ENCODE measurements at regions not wholly inside any gene's neighbourhood (a gene's known extent, or its start where the extent isn't known, plus 50 kb on each side); places are given as distances from the start of the nearest gene placed in this dataset.

DNA sequence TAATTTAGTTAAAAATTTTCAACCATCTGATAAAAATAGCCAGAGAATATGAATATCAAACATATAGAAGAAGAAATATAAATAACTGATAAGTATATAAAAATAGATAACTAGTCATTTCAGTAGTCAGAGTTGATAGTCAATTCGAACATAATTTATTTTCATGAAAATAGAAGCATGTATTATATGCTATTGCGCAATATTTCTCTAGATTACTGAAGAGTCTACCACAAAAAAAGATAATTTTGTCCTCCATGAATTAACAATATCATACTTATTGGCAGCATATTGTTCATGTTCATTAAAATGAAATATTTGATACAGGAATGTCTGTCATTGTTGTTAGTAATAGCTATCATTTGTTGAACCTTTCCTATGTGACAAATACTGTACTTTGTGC lies 376.2 kb upstream of the TOM1L1 start:
- H3K27me3 Mint-ChIP-seq (ENCODE audit: low read depth), result no peaks in the 10 kb centered on the region
- H3K27ac Mint-ChIP-seq, result no peak overlapping the region
- TF ChIP-seq, protein P1, sequence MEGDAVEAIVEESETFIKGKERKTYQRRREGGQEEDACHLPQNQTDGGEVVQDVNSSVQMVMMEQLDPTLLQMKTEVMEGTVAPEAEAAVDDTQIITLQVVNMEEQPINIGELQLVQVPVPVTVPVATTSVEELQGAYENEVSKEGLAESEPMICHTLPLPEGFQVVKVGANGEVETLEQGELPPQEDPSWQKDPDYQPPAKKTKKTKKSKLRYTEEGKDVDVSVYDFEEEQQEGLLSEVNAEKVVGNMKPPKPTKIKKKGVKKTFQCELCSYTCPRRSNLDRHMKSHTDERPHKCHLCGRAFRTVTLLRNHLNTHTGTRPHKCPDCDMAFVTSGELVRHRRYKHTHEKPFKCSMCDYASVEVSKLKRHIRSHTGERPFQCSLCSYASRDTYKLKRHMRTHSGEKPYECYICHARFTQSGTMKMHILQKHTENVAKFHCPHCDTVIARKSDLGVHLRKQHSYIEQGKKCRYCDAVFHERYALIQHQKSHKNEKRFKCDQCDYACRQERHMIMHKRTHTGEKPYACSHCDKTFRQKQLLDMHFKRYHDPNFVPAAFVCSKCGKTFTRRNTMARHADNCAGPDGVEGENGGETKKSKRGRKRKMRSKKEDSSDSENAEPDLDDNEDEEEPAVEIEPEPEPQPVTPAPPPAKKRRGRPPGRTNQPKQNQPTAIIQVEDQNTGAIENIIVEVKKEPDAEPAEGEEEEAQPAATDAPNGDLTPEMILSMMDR (IDR thresholded peaks at IDR 0.05; ENCODE audit: unreplicated experiment in 3 of 3), result no peak
- no peaks in the 10 kb centered on the region for H3K9me3 Mint-ChIP-seq
- H3K36me3 Mint-ChIP-seq (ENCODE audit: low read depth), result no peaks in the 10 kb centered on the region
- H3K4me3 Mint-ChIP-seq, result no peak overlapping the region
- H3K4me1 Mint-ChIP-seq, result no peaks in the 10 kb centered on the region

DNA sequence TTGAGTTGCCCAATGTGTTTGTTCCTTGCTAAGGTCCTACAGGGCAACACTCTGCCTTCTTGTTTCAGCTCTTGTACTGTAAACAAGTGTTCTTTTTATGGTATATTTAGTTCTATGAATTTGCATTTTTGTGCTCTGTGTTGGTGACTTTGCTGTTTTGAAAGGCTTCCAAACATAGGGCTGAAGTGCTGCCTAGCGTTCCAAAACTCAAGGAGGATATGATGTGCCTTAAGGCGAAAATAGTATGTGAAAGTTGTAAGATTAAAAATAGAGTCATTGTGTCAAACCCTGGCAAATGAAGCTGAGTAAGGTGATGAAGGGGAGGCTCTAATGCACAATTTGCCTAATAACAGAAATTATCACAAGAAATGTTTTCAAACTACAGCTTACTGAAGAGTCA lies 372.7 kb upstream of the TOM1L1 start:
- no peaks in the 10 kb centered on the region for H3K27me3 Mint-ChIP-seq (ENCODE audit: low read depth)
- H3K27ac Mint-ChIP-seq, result no peak overlapping the region
- no peaks in the 10 kb centered on the region for H3K4me1 Mint-ChIP-seq
- TF ChIP-seq, protein P1 (IDR thresholded peaks at IDR 0.05; ENCODE audit: unreplicated experiment in 3 of 3), result no peak
- no peak overlapping the region for H3K4me3 Mint-ChIP-seq
- H3K9me3 Mint-ChIP-seq, result no peaks in the 10 kb centered on the region
- no peaks in the 10 kb centered on the region for H3K36me3 Mint-ChIP-seq (ENCODE audit: low read depth)

DNA sequence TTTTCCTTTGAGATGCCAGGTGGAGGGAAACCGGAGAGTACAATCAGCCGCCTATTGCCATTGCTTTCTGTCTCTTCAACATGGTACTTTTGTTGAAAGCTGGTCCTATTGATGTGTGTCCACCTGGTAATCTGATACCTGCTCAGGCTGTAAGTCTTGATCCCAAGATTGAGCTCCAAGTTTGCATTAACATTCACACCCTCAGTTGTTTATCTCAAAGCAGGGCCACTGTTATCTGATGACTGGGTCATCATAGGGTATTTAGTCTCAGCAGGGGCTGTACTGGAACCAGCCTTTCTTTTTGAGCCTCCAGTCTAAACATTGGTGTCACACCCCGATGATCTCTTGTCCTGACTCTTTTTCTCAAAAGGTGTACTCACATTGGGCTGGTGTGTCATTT lies 370.3 kb upstream of the TOM1L1 start:
- no peaks in the 10 kb centered on the region for H3K27me3 Mint-ChIP-seq (ENCODE audit: low read depth)
- TF ChIP-seq, protein P1 (IDR thresholded peaks at IDR 0.05; ENCODE audit: unreplicated experiment in 3 of 3), result no peak
- no peaks in the 10 kb centered on the region for H3K36me3 Mint-ChIP-seq (ENCODE audit: low read depth)

DNA sequence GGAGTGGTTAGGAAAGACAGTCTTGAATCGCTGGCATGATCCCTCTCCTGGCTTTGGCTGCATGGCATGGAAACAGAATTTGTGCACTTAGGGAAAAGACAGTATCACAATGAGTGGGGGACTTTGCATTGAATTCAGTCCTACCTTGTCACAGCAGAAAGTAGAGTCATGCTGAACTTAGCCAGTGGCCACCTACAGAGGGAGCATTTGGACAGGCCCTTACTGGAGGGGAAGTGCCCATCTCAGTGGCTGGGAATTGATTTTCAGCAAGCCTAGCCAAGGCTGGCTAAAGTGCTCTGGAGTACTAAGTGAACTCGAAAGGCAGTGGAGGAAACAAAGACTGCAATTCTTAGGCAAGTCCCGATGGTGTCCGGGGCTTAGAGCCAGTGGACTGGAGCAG lies 364.3 kb upstream of the TOM1L1 start:
- H3K36me3 Mint-ChIP-seq (ENCODE audit: low read depth), result no peaks in the 10 kb centered on the region
- no peaks in the 10 kb centered on the region for H3K4me1 Mint-ChIP-seq
- no peak overlapping the region for H3K4me3 Mint-ChIP-seq
- H3K27ac Mint-ChIP-seq, result no peak overlapping the region
- peaks cover 2% of the 10 kb centered on the region for H3K9me3 Mint-ChIP-seq
- H3K27me3 Mint-ChIP-seq (ENCODE audit: low read depth), result no peaks in the 10 kb centered on the region
- TF ChIP-seq, protein P1 (IDR thresholded peaks at IDR 0.05; ENCODE audit: unreplicated experiment in 3 of 3), result no peak

More for the DNA sequence above, 370.3 kb upstream of the TOM1L1 start:
- H3K27ac Mint-ChIP-seq, result no peak overlapping the region
- H3K4me1 Mint-ChIP-seq, result no peaks in the 10 kb centered on the region
- H3K4me3 Mint-ChIP-seq, result no peak overlapping the region
- no peaks in the 10 kb centered on the region for H3K9me3 Mint-ChIP-seq

DNA sequence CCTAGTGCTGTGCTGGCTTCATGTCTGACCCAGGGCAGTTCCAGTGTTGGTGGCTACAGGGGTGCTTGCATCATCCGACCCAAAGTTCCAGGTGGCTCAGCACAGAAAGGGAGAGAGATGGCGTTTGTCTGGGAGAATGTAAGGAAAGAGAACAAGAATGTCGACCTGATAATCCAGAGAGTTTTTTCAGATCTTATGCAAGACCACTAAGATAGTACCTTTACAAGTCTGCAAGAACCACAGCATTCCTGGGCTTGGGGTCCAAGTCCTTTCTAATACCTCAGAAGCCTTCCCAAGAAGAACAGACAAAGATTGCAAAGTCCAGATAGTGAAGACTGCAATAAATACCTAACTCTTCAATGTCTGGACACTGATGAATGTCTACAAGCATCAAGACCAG lies 363.0 kb upstream of the TOM1L1 start:
- TF ChIP-seq, protein P1 (IDR thresholded peaks at IDR 0.05; ENCODE audit: unreplicated experiment in 3 of 3), result no peak
- Mint-ChIP-seq H3K27me3 (ENCODE audit: low read depth) (no peaks in the 10 kb centered on the region), H3K36me3 (ENCODE audit: low read depth) (no peaks in the 10 kb centered on the region), H3K4me3 (no peak overlapping the region), H3K9me3 (peaks cover 2% of the 10 kb centered on the region), H3K27ac (no peak overlapping the region), H3K4me1 (no peaks in the 10 kb centered on the region)

DNA sequence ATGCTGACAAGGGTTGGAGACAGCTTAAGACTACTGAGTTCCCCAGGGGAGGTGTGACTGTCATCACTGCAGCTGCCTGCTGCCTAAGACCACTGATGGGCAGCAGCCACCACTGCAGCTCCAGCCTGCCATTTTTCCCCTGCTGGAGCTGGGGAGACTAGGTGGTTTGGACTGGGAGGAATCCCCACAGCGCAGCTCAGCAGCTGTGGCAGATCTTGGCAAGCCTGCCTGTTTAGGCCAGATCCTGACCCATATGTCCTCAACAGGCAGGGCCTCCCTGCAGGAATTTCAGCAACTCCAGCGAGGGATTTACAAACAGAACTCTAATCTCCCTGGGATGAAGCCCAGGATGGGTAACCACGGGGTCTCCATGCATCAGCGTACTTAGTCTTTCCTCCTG lies 356.4 kb upstream of the TOM1L1 start:
- no peak overlapping the region for H3K27ac Mint-ChIP-seq
- H3K4me3 Mint-ChIP-seq, result no peak overlapping the region
- H3K4me1 Mint-ChIP-seq, result no peaks in the 10 kb centered on the region
- no peaks in the 10 kb centered on the region for H3K27me3 Mint-ChIP-seq (ENCODE audit: low read depth)
- H3K9me3 Mint-ChIP-seq, result peaks cover 2% of the 10 kb centered on the region
- TF ChIP-seq, protein P1 (IDR thresholded peaks at IDR 0.05; ENCODE audit: unreplicated experiment in 3 of 3), result no peak
- no peaks in the 10 kb centered on the region for H3K36me3 Mint-ChIP-seq (ENCODE audit: low read depth)
